Caco-2 (cell line): ENCODE measurements at regions not wholly inside any gene's neighbourhood (a gene's known extent, or its start where the extent isn't known, plus 50 kb on each side); places are given as distances from the start of the nearest gene placed in this dataset.

Experiments
- BruUV-seq: library from RNA; stranded (reverse); fragments of 400-500 nt; replicated peaks from 2 replicates; lab custom pipeline; 2021; lab: Mats Ljungman, UMichigan
- CTCF ChIA-PET: fragments of 300-600 bp; sonication (Branson Sonifier 250); formaldehyde crosslinking; loops from one replicate; lab custom pipeline; 2022; ENCODE audit warnings: antibody characterized with exemption; lab: Charles Lee
- POLR2A ChIA-PET: fragments of 300-600 bp; sonication (Branson Sonifier 250); formaldehyde crosslinking; loops from one replicate; lab custom pipeline; 2022; ENCODE audit warnings: antibody characterized with exemption; lab: Charles Lee
- DNase-seq, 2 experiments: peaks; one replicate each; pipeline versions ENCODE4 v3.0.0 to v3.0.0-alpha.2; 2020 to 2022
- H3K27me3 ChIP-seq: replicated peaks from 2 replicates; pipeline ENCODE4 v1.6.0; 2011; ENCODE audit warnings: low read length; ENCODE audit not compliant: control insufficient read depth, insufficient read depth
- H3K36me3 ChIP-seq: 2 replicates; pipeline ENCODE4 v1.5.1; 2011; ENCODE audit warnings: low read length; ENCODE audit not compliant: control insufficient read depth, insufficient read depth
- H3K4me1 ChIP-seq: fragments of 250-450 bp; sonication (Bioruptor Pico); 2 replicates; pipeline ENCODE4 v1.5.1; 2020; ENCODE audit warnings: mild to moderate bottlenecking
- H3K4me3 ChIP-seq: 2 replicates; pipeline ENCODE4 v1.5.1; 2011; ENCODE audit warnings: low read depth, mild to moderate bottlenecking, control low read depth, low read length
- H3K9me3 ChIP-seq: fragments of 250-450 bp; sonication (Bioruptor Pico); 2 replicates; pipeline ENCODE4 v1.5.1; 2020; ENCODE audit warnings: mild to moderate bottlenecking, moderate library complexity
- H3K27ac Mint-ChIP-seq: one replicate; pipeline ENCODE4 v1.8.0; 2022; ENCODE audit warnings: mixed read lengths; ENCODE audit not compliant: unreplicated experiment
- H3K27me3 Mint-ChIP-seq: one replicate; pipeline ENCODE4 v1.8.0; 2022; ENCODE audit warnings: mixed read lengths; ENCODE audit not compliant: insufficient read depth, unreplicated experiment
- H3K36me3 Mint-ChIP-seq: one replicate; pipeline ENCODE4 v1.8.0; 2022; ENCODE audit warnings: mild to moderate bottlenecking, mixed read lengths; ENCODE audit not compliant: insufficient read depth, unreplicated experiment
- H3K4me1 Mint-ChIP-seq: one replicate; pipeline ENCODE4 v1.8.0; 2022; ENCODE audit warnings: low read depth, mixed read lengths; ENCODE audit not compliant: unreplicated experiment
- H3K4me3 Mint-ChIP-seq: one replicate; pipeline ENCODE4 v1.8.0; 2022; ENCODE audit warnings: mild to moderate bottlenecking, moderate library complexity, mixed read lengths; ENCODE audit not compliant: unreplicated experiment
- H3K9me3 Mint-ChIP-seq: one replicate; pipeline ENCODE4 v1.8.0; 2022; ENCODE audit warnings: mixed read lengths; ENCODE audit not compliant: unreplicated experiment
- CTCF ChIP-seq, 2 experiments: fragments of 200-600 bp in 1 of 2; IDR thresholded peaks; 1 replicate in 1 of 2; 2 replicates in 1 of 2; pipeline versions ENCODE4 v1.5.1 to v1.8.0; 2011 to 2022; ENCODE audit warnings: antibody characterized with exemption in 1 of 2, control low read depth in 1 of 2, inconsistent platforms in 1 of 2, low read depth in 1 of 2, low read length in 1 of 2, mild to moderate bottlenecking in 1 of 2, moderate library complexity in 1 of 2; ENCODE audit not compliant: insufficient read depth in 1 of 2, severe bottlenecking in 1 of 2, unreplicated experiment in 1 of 2
- intact Hi-C: fragments of 100-400 bp; cut with micrococcal nuclease; formaldehyde crosslinking; loops from one replicate; pipeline ENCODE4 v1.10.0; 2022; ENCODE audit not compliant: unreplicated experiment

GRCh38 chr2:37848451-37848850 lies 76.6 kb upstream of the RMDN2 start:
- Histone ChIP-seq H3K9me3 (peaks cover 7% of the 10 kb centered on the region; the same call in 1 of the 2 replicates), H3K4me3 (no peak overlapping the region), H3K36me3 (no peaks in the 10 kb centered on the region), H3K4me1 (no peaks in the 10 kb centered on the region), H3K27me3 (no peaks in the 10 kb centered on the region)
- intact Hi-C loops = no loop called here
- H3K4me3 Mint-ChIP-seq = no peak overlapping the region
- peaks cover under 1% of the 10 kb centered on the region for H3K27me3 Mint-ChIP-seq
- TF ChIP-seq CTCF (IDR thresholded peaks at IDR 0.05; ENCODE audit: insufficient read depth in 1 of 2, low read depth in 1 of 2, low read length in 1 of 2, severe bottlenecking in 1 of 2, unreplicated experiment in 1 of 2) = no peak
- no peak for DNase-seq
- CTCF ChIA-PET = no interaction called here
- no peaks in the 10 kb centered on the region for H3K4me1 Mint-ChIP-seq
- no peaks in the 10 kb centered on the region for H3K9me3 Mint-ChIP-seq
- BruUV-seq = no TSS peak
- H3K27ac Mint-ChIP-seq = no peak overlapping the region
- POLR2A ChIA-PET = no interaction called here
- H3K36me3 Mint-ChIP-seq = no peaks in the 10 kb centered on the region

GRCh38 chr2:37849911-37850310 lies 75.2 kb upstream of the RMDN2 start:
- Mint-ChIP-seq H3K27me3 (no peaks in the 10 kb centered on the region), H3K4me1 (no peaks in the 10 kb centered on the region), H3K27ac (no peak overlapping the region), H3K4me3 (no peak overlapping the region), H3K36me3 (no peaks in the 10 kb centered on the region), H3K9me3 (no peaks in the 10 kb centered on the region)
- no TSS peak for BruUV-seq
- Histone ChIP-seq H3K4me1 (no peaks in the 10 kb centered on the region), H3K9me3 (no peaks in the 10 kb centered on the region), H3K36me3 (no peaks in the 10 kb centered on the region), H3K27me3 (no peaks in the 10 kb centered on the region), H3K4me3 (no peak overlapping the region)
- DNase-seq = no peak
- CTCF ChIA-PET = no interaction called here
- POLR2A ChIA-PET = interaction anchor here (0.6 kb wide), 1 partner anchor 300 kb away, joined by 21 read pairs; no protein-coding TSS in a partner anchor
- intact Hi-C loops = no loop called here
- no peak for TF ChIP-seq CTCF (IDR thresholded peaks at IDR 0.05; ENCODE audit: insufficient read depth in 1 of 2, low read depth in 1 of 2, low read length in 1 of 2, severe bottlenecking in 1 of 2, unreplicated experiment in 1 of 2)

DNA sequence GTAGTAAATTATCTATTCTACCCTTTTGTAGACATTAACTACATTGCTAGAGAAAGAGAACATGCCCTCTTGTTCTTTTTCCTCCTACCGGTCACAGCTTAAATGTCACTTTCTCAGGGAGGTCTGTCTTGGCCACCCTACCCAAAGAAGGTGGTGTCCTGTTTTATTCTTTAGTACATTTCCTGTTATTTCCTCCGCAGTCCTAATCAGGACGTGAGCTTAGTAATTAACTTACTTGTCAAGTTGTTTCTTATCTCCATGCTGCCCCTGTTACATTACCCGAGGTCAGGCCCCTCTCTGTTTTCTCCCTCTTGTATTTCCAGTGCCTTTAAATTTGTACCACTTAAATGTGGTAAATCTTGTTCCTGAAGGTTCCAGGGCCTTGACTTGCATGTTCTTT lies 73.7 kb upstream of the RMDN2 start:
- Mint-ChIP-seq H3K36me3 (no peaks in the 10 kb centered on the region), H3K4me3 (no peak overlapping the region), H3K27me3 (no peaks in the 10 kb centered on the region), H3K4me1 (no peaks in the 10 kb centered on the region), H3K9me3 (no peaks in the 10 kb centered on the region), H3K27ac (no peak overlapping the region)
- TF ChIP-seq CTCF (IDR thresholded peaks at IDR 0.05; ENCODE audit: insufficient read depth in 1 of 2, low read depth in 1 of 2, low read length in 1 of 2, severe bottlenecking in 1 of 2, unreplicated experiment in 1 of 2) = no peak
- Histone ChIP-seq H3K36me3 (no peaks in the 10 kb centered on the region), H3K4me3 (no peak overlapping the region), H3K9me3 (no peaks in the 10 kb centered on the region), H3K27me3 (no peaks in the 10 kb centered on the region), H3K4me1 (no peaks in the 10 kb centered on the region)
- intact Hi-C loops = no loop called here
- POLR2A ChIA-PET = no interaction called here
- no peak for DNase-seq
- BruUV-seq = no TSS peak
- CTCF ChIA-PET = no interaction called here
